ENCODE measurements at regions not wholly inside any gene's neighbourhood (a gene's known extent, or its start where the extent isn't known, plus 50 kb on each side); places are given as distances from the start of the nearest gene placed in this dataset.

- TF ChIP-seq, protein P1, sequence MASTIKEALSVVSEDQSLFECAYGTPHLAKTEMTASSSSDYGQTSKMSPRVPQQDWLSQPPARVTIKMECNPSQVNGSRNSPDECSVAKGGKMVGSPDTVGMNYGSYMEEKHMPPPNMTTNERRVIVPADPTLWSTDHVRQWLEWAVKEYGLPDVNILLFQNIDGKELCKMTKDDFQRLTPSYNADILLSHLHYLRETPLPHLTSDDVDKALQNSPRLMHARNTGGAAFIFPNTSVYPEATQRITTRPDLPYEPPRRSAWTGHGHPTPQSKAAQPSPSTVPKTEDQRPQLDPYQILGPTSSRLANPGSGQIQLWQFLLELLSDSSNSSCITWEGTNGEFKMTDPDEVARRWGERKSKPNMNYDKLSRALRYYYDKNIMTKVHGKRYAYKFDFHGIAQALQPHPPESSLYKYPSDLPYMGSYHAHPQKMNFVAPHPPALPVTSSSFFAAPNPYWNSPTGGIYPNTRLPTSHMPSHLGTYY (CRISPR knock-in tag; IDR thresholded peaks at IDR 0.05): no peak
- no peak for TF ChIP-seq TCF7 (CRISPR knock-in tag; IDR thresholded peaks at IDR 0.05; ENCODE audit: low read depth)
- TF ChIP-seq ZNF121 (CRISPR knock-in tag; IDR thresholded peaks at IDR 0.05): no peak
- no peak for TF ChIP-seq PRDM15 (CRISPR knock-in tag; IDR thresholded peaks at IDR 0.05)
- TF ChIP-seq GABPB1 (CRISPR knock-in tag; IDR thresholded peaks at IDR 0.05): no peak
Measured at GRCh38 chr4:176451443-176451842, 131.7 kb downstream of the SPCS3 start (continued).

- ChIA-PET POLR2A (no interaction called here), CTCF (no interaction called here)
- Mint-ChIP-seq H3K4me3 (no peak overlapping the region), H3K36me3 (no peaks in the 10 kb centered on the region), H3K4me1 (peaks cover 10% of the 10 kb centered on the region), H3K9me3 (no peaks in the 10 kb centered on the region), H3K27me3 (ENCODE audit: low read depth) (no peaks in the 10 kb centered on the region), H3K27ac (no peak overlapping the region)
- ATAC-seq (no peak), DNase-seq (ENCODE audit: low spot score) (no peak)
- TF ChIP-seq ZNF671 (CRISPR knock-in tag; IDR thresholded peaks at IDR 0.05) (no peak), TP53 (CRISPR knock-in tag; IDR thresholded peaks at IDR 0.05) (no peak), ATF6 (CRISPR knock-in tag; IDR thresholded peaks at IDR 0.05) (no peak), ZNF396 (CRISPR knock-in tag; IDR thresholded peaks at IDR 0.05; ENCODE audit: borderline replicate concordance) (no peak), SMAD3 (CRISPR knock-in tag; IDR thresholded peaks at IDR 0.05; ENCODE audit: borderline replicate concordance) (no peak), NR1H2 (CRISPR knock-in tag; IDR thresholded peaks at IDR 0.05) (no peak), GABPB1 (CRISPR knock-in tag; IDR thresholded peaks at IDR 0.05) (no peak), ZNF423 (CRISPR knock-in tag; IDR thresholded peaks at IDR 0.05) (no peak)
- TF ChIP-seq, protein P2, sequence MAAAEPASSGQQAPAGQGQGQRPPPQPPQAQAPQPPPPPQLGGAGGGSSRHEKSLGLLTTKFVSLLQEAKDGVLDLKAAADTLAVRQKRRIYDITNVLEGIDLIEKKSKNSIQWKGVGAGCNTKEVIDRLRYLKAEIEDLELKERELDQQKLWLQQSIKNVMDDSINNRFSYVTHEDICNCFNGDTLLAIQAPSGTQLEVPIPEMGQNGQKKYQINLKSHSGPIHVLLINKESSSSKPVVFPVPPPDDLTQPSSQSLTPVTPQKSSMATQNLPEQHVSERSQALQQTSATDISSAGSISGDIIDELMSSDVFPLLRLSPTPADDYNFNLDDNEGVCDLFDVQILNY (CRISPR knock-in tag; IDR thresholded peaks at IDR 0.05): no peak
- TF ChIP-seq, protein P1 (CRISPR knock-in tag; IDR thresholded peaks at IDR 0.05): no peak
- TF ChIP-seq, protein P3, sequence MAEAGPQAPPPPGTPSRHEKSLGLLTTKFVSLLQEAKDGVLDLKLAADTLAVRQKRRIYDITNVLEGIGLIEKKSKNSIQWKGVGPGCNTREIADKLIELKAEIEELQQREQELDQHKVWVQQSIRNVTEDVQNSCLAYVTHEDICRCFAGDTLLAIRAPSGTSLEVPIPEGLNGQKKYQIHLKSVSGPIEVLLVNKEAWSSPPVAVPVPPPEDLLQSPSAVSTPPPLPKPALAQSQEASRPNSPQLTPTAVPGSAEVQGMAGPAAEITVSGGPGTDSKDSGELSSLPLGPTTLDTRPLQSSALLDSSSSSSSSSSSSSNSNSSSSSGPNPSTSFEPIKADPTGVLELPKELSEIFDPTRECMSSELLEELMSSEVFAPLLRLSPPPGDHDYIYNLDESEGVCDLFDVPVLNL (CRISPR knock-in tag; IDR thresholded peaks at IDR 0.05; ENCODE audit: borderline replicate concordance, low read depth): no peak
Measured at GRCh38 chr4:176453079-176453478, 133.3 kb downstream of the SPCS3 start.
